ENCODE measurements at regions not wholly inside any gene's neighbourhood (a gene's known extent, or its start where the extent isn't known, plus 50 kb on each side); places are given as distances from the start of the nearest gene placed in this dataset.

DNA sequence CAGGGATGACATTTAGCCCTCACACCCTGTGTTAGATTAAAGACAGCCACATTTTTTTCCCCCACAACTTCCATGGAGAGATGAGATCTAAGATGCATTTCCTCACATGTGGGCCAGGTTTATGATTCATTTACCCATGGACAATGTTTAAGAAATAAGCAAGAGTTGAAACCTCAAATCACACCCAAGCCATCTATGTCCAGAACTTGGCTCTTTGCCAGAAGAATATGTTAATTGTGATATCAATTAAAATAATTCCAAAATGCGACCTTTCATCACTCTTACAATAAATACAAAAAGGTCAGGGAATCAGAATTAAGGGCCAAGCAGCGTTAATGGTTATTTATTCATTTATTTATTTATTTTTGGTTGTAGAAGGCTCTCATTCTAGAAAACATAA lies 1376.9 kb upstream of the TMEM132C start:
- TF ChIP-seq CTCF (IDR thresholded peaks at IDR 0.05) = no peak
- no peak for TF ChIP-seq POLR2A (IDR thresholded peaks at IDR 0.05)

Measured in heart left ventricle (tissue), 13 donors.